22Rv1 (cell line): ENCODE measurements at regions not wholly inside any gene's neighbourhood (a gene's known extent, or its start where the extent isn't known, plus 50 kb on each side); places are given as distances from the start of the nearest gene placed in this dataset.
"Not testable (repeated sequence)": the region's sequence is repeated elsewhere in the genome, so short reads cannot be mapped to it uniquely, and the experiment has no call there.

Experiments used
- H3K27ac ChIP-seq: fragments of 450-650 bp; 2 replicates; pipeline ENCODE4 v1.5.1; 2017
- ZFX ChIP-seq: fragments of 450-650 bp; IDR thresholded peaks from 2 replicates; pipeline ENCODE4 v1.6.1; 2017; ENCODE audit warnings: antibody characterized with exemption, borderline replicate concordance
- TF ChIP-seq, protein P1 (sequence below): fragments of 450-650 bp; IDR thresholded peaks from 2 replicates; pipeline ENCODE4 v1.5.1; 2017; ENCODE audit warnings: mild to moderate bottlenecking

GRCh38 chr17:30717291-30718098 lies 107.0 kb downstream of the CRLF3 start:
- TF ChIP-seq, protein P1, sequence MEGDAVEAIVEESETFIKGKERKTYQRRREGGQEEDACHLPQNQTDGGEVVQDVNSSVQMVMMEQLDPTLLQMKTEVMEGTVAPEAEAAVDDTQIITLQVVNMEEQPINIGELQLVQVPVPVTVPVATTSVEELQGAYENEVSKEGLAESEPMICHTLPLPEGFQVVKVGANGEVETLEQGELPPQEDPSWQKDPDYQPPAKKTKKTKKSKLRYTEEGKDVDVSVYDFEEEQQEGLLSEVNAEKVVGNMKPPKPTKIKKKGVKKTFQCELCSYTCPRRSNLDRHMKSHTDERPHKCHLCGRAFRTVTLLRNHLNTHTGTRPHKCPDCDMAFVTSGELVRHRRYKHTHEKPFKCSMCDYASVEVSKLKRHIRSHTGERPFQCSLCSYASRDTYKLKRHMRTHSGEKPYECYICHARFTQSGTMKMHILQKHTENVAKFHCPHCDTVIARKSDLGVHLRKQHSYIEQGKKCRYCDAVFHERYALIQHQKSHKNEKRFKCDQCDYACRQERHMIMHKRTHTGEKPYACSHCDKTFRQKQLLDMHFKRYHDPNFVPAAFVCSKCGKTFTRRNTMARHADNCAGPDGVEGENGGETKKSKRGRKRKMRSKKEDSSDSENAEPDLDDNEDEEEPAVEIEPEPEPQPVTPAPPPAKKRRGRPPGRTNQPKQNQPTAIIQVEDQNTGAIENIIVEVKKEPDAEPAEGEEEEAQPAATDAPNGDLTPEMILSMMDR: no peak; the same call in 1 of the 2 replicates
- no peak for TF ChIP-seq ZFX
- no peak overlapping the region for H3K27ac ChIP-seq

DNA sequence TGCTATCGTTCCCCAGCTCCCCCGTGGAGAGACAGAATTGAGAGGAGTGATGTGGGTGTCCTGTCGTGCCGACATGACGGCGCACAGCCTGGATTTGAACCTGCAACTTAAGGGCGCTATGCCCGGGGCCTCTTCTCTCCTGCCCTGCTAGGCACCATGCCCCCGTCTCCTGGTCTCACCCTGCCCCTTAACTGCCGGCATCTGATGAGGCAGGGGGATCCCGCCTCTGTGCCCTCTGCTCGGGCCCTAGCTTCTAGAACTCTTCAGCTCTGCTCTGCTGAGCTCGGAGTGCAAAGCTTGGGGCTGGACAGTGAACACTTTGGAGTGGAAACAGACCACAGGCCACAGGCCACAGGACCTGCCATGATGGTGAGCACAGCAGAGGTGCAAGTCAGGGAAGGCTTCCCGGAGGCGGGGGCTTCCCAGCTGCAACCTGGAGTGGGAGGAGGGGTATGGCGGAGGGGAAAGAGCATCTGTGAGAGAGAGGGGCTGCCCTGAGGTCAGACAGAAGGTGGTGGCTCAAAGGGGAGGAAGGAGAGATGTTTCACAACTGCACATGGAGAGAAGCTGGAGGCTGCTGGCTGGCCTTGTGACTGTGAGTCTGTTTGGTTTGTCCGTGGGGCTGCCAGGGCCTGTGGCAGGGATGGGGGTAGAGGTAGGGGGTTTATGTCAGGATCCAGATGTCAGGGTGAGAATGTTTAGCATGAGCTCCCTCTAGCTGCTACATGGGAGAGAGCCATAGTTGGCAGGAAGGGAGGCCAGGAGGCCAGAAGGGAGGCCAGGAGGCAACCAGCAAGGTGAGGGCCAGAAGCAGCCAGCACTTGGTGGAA lies 107.8 kb downstream of the CRLF3 start:
- TF ChIP-seq, protein P1: peak; percentile 27
- TF ChIP-seq ZFX: no peak
- H3K27ac ChIP-seq: no peak overlapping the region

DNA sequence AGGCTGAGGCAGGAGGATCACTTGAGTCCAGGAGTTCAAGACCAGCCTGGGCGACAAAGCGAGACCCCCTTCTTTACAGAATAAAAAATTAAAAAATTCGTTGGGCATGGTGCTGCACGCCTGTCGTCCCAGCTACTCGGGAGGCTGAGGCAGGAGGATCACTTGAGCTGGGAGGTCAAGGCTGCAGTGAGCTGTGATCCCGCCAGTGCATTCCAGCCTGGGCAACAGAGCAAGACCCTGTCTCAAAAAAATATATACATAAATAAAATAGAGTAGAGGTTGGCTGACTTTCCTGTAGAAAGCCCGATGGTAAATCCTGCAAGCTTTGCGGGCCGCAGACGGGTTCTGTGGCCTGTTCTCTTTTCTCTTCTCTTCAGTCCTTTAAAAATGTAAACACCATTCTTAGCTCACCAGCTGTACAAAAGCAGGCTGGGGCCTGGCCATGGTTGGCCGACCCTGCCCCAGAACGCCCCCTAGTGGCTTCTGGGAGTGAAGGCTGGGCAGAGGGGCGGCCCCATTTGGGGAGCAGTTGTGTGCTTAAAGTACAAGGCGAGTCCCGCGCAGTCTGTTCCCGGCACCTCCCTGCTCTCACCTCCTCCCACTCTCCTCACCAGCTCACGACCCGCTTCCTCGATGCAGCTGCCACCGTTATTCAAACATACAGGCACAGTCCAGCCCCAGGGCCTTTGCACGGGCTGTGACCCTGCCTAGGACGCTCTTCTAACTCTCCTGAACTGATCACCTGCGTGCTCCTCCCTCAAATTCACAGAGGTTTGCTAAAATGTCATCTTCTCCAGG lies 109.5 kb downstream of the CRLF3 start:
- TF ChIP-seq, protein P1: peak; percentile 78
- H3K27ac ChIP-seq: not testable (repeated sequence)

DNA sequence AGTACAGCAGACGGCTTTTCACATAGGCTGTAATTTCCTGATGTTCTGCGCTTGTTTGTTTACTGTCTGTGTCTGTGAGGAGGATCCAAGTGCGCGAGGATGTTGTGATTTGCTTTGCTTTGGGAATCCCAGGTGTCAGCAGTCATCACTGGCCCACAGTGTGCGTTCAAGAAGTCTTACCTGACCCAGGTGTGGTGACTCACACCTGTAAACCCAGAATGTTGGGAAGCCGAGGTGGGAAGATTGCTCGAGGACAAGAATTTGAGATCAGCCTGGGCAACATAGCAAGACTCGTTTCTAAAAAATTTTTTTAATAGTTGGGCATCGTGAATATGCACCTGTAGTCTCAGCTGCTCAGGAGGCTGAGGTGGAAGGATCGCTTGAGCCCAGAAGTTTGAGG lies 110.7 kb downstream of the CRLF3 start:
- H3K27ac ChIP-seq: not testable (repeated sequence)

DNA sequence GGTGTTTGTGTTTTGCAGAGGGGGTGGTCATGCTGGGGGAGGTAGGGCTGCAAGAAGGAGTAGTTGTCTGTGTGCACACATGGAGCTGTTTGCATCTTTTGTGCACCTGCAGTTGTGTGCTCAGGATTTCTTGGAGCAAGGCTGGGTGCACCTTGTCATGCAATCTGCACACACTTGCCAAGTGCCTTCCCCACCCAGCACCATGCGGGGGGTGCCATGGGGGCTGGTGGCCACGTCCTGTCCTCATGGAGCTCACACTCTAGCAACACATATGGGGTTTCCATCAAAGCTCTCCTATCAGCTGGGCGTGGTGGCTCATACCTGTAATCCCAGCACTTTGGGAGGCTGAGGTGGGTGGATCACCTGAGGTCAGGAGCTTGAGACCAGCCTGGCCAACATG lies 111.6 kb downstream of the CRLF3 start:
- not testable (repeated sequence) for H3K27ac ChIP-seq

GRCh38 chr17:30711626-30712507 lies 112.6 kb downstream of the CRLF3 start:
- not testable (repeated sequence) for H3K27ac ChIP-seq

- H3K27ac ChIP-seq: not testable (repeated sequence)
These were observed 113.3 kb downstream of the CRLF3 start for GRCh38 chr17:30711176-30711575.

- H3K27ac ChIP-seq: peak overlapping the region; percentile 83
These were observed 114.0 kb downstream of the CRLF3 start for GRCh38 chr17:30710276-30711088.

GRCh38 chr17:30709561-30710275 lies 114.8 kb downstream of the CRLF3 start:
- H3K27ac ChIP-seq: peak overlapping the region; percentile 83

DNA sequence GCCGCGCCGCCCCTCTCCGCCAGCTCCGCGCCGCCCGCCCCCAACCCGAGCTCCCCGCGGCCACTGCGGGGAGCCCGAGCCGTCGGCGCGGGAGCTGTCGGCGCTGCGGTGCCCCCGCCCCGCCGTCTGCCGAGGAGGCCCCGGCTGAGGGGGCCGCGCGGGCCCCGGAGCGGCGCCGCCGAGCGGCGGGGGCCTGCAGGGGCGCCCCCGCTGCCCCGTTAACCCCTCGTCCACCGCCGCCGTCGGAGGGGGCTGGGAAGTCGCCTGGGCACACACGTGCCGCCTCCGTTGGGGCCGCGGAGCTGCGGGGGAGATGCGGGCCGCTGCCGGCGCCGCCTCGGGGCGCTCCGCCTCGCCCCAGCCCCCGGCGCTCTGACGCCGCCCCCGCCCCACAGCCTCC lies 115.4 kb downstream of the CRLF3 start:
- peak overlapping the region; percentile 83 for H3K27ac ChIP-seq

DNA sequence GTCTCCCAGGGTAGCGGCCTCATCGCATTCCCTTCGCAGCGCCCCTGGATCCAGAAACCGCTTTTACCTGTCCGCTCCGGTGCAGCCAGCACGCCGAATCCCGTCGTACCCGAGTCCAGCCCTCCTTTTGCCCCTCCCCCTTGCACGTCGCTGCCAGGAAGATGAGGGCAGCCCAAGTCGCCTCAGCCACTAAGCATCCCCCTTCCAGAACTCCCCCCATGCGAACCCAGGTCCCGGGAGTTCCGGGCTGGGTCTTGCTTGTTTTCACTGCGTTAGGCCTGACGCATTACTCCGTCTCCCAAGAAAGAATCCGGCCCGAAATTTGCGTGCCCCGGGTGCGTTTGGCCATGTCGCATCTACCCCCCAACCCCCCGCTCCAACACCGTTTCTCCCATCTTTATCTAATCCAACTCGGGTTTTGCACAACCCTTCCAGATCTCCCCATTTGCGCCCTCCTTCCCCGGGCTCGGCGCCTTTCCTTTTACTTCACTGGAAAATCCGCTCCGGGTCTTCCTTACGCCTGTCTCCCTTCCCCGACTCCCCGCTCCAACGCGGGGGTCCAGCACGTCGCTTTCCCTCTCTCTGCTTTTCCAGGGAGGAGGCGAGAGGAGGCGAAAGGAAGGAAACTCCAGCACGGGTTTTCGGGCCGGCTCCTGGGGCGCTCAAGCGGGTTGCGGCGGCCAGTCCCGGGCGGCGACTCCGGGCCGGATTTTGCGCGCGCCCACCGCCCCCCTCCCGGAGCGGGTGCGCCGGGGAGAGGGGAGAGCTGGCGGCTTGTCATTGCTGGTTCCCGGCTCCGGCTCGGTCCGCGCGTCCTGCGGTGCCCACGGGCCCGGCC lies 116.0 kb downstream of the CRLF3 start:
- H3K27ac ChIP-seq: peak overlapping the region; percentile 83

GRCh38 chr17:30707724-30708240 lies 116.7 kb downstream of the CRLF3 start:
- peak overlapping the region; percentile 83 for H3K27ac ChIP-seq
